Vagina (tissue), 2 donors: ENCODE measurements at regions not wholly inside any gene's neighbourhood (a gene's known extent, or its start where the extent isn't known, plus 50 kb on each side); places are given as distances from the start of the nearest gene placed in this dataset.

Source experiments
- POLR2A ChIP-seq, 2 donors: fragments of 450-650 bp; IDR thresholded peaks; one replicate each; pipeline ENCODE4 v1.6.1; 2017; ENCODE audit warnings: antibody characterized with exemption in 2 of 2, mild to moderate bottlenecking in 2 of 2, moderate library complexity in 2 of 2
- TF ChIP-seq, protein P1 (sequence below), 3 experiments: fragments of 450-650 bp in 2 of 3; fragments of 200-600 bp in 1 of 3; sonication (generic) in 1 of 3; IDR thresholded peaks; one replicate each; pipeline ENCODE4 v1.5.1; 2017 to 2019; ENCODE audit warnings: antibody characterized with exemption in 3 of 3, mild to moderate bottlenecking in 2 of 3, moderate library complexity in 2 of 3

DNA sequence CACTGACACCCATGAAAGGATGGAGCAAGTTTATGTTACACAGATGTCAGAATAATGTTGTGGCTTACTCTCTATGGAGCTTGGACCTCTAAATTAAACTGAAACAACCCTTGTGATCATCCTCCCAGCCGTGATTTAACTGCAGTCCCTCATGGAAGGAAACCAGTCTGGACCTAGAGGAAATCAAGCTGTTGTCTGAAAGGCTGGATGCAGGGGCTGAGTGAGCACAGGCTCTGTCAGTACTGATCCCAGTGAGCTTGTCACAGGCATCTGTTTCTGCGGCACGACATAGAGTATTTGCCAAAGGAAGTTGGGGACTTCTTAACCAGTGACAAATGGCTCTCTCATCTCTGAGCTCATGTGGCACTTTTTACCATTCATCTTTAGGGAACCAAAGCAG lies 282.9 kb upstream of the MAP3K1 start:
- TF ChIP-seq POLR2A (IDR thresholded peaks at IDR 0.05) = no peak
- TF ChIP-seq, protein P1, sequence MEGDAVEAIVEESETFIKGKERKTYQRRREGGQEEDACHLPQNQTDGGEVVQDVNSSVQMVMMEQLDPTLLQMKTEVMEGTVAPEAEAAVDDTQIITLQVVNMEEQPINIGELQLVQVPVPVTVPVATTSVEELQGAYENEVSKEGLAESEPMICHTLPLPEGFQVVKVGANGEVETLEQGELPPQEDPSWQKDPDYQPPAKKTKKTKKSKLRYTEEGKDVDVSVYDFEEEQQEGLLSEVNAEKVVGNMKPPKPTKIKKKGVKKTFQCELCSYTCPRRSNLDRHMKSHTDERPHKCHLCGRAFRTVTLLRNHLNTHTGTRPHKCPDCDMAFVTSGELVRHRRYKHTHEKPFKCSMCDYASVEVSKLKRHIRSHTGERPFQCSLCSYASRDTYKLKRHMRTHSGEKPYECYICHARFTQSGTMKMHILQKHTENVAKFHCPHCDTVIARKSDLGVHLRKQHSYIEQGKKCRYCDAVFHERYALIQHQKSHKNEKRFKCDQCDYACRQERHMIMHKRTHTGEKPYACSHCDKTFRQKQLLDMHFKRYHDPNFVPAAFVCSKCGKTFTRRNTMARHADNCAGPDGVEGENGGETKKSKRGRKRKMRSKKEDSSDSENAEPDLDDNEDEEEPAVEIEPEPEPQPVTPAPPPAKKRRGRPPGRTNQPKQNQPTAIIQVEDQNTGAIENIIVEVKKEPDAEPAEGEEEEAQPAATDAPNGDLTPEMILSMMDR (IDR thresholded peaks at IDR 0.05) = no peak
